ENCODE measurements at regions not wholly inside any gene's neighbourhood (a gene's known extent, or its start where the extent isn't known, plus 50 kb on each side); places are given as distances from the start of the nearest gene placed in this dataset.

DNA sequence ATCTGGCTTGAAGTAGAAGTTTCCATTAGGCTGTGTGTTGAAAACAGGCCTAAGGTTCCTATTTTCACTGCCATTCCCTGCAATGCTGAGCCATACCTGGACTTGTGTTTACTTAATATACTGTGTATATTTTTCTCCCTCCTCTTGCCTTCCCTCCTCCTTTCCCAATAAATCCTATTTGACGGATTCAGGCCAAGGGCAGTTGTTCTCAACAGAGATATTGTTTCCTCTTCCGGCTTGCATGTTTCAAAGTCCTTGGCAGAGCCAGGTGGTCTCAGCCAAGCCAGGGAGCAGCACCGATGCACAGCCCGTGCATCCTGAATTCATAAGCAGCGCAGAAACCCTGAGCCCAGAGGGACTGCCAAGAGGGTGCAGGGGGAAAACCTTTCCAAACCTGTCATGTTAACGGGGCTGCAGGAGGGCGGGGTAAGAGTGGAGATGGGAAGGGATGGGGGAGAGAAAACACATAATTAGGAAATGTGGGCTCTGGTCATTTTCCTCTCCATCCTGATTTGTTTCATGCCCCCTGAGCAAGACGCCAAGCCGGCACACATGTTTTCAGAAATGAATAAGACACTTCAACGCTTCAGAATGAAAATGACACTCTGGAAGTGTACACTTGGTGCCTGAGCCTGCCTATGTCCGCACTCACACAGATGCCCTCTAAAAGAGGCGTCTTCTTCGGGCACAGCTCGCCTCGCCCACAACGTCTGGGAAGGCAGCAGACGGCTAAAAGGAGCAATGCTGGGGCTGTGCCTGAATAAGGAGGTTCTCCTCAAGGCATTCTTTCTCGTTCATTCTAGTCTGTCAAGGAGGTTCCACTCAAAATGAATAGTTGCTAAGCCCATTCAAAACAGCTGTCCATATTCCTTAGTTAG is 149.3 kb upstream of the UBL3 start:
- TF ChIP-seq FOXA1 (IDR thresholded peaks at IDR 0.05) (no peak), TAF1 (conservative IDR thresholded peaks at IDR 0.05) (no peak), EGR1 (IDR thresholded peaks at IDR 0.05; ENCODE audit: low read depth in 2 of 2) (no peak), SP1 (IDR thresholded peaks at IDR 0.05) (no peak), GABPA (IDR thresholded peaks at IDR 0.05 in 1 of 2, conservative IDR thresholded peaks at IDR 0.05 in 1 of 2) (no peak), NR2F2 (IDR thresholded peaks at IDR 0.05) (no peak), RAD21 (IDR thresholded peaks at IDR 0.05) (no peak)
- TF ChIP-seq, protein P1, sequence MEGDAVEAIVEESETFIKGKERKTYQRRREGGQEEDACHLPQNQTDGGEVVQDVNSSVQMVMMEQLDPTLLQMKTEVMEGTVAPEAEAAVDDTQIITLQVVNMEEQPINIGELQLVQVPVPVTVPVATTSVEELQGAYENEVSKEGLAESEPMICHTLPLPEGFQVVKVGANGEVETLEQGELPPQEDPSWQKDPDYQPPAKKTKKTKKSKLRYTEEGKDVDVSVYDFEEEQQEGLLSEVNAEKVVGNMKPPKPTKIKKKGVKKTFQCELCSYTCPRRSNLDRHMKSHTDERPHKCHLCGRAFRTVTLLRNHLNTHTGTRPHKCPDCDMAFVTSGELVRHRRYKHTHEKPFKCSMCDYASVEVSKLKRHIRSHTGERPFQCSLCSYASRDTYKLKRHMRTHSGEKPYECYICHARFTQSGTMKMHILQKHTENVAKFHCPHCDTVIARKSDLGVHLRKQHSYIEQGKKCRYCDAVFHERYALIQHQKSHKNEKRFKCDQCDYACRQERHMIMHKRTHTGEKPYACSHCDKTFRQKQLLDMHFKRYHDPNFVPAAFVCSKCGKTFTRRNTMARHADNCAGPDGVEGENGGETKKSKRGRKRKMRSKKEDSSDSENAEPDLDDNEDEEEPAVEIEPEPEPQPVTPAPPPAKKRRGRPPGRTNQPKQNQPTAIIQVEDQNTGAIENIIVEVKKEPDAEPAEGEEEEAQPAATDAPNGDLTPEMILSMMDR (IDR thresholded peaks at IDR 0.05; ENCODE audit: low read depth, low read length, missing input control) = no peak
- TF ChIP-seq, protein P2, sequence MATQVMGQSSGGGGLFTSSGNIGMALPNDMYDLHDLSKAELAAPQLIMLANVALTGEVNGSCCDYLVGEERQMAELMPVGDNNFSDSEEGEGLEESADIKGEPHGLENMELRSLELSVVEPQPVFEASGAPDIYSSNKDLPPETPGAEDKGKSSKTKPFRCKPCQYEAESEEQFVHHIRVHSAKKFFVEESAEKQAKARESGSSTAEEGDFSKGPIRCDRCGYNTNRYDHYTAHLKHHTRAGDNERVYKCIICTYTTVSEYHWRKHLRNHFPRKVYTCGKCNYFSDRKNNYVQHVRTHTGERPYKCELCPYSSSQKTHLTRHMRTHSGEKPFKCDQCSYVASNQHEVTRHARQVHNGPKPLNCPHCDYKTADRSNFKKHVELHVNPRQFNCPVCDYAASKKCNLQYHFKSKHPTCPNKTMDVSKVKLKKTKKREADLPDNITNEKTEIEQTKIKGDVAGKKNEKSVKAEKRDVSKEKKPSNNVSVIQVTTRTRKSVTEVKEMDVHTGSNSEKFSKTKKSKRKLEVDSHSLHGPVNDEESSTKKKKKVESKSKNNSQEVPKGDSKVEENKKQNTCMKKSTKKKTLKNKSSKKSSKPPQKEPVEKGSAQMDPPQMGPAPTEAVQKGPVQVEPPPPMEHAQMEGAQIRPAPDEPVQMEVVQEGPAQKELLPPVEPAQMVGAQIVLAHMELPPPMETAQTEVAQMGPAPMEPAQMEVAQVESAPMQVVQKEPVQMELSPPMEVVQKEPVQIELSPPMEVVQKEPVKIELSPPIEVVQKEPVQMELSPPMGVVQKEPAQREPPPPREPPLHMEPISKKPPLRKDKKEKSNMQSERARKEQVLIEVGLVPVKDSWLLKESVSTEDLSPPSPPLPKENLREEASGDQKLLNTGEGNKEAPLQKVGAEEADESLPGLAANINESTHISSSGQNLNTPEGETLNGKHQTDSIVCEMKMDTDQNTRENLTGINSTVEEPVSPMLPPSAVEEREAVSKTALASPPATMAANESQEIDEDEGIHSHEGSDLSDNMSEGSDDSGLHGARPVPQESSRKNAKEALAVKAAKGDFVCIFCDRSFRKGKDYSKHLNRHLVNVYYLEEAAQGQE (IDR thresholded peaks at IDR 0.05) = no peak
- TF ChIP-seq, protein P3, sequence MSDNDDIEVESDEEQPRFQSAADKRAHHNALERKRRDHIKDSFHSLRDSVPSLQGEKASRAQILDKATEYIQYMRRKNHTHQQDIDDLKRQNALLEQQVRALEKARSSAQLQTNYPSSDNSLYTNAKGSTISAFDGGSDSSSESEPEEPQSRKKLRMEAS (IDR thresholded peaks at IDR 0.05) = no peak

All from liver (tissue), 3 donors.